AG20443 (cell line): ENCODE measurements at regions not wholly inside any gene's neighbourhood (a gene's known extent, or its start where the extent isn't known, plus 50 kb on each side); places are given as distances from the start of the nearest gene placed in this dataset.
"Not testable (repeated sequence)": the region's sequence is repeated elsewhere in the genome, so short reads cannot be mapped to it uniquely, and the experiment has no call there.

ENCODE experiments used
- DNase-seq: peaks from one replicate; pipeline ENCODE4 v3.0.0; 2012; ENCODE audit warnings: low spot score, mixed read lengths

DNA sequence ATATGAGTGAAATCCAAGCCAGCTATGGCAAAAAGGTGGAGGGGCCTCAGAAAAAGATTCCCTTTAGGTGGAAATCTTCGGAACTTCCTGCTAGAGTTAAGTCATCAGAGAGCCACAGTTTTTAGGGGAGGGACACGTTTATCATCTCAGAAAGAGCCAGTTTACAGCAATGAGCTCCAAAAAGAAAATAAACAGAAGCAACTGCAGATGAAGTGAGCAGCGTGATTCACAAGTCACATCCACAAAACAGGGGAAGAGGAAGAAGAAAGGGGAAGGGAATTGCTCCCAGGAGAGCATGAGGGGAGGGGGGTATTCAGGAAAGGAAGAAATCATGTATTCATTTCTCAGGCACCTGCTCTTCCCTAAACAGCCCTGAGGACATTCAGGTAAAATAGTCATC, 156.2 kb upstream of the FOXK1 start:
- no peak for DNase-seq

DNA sequence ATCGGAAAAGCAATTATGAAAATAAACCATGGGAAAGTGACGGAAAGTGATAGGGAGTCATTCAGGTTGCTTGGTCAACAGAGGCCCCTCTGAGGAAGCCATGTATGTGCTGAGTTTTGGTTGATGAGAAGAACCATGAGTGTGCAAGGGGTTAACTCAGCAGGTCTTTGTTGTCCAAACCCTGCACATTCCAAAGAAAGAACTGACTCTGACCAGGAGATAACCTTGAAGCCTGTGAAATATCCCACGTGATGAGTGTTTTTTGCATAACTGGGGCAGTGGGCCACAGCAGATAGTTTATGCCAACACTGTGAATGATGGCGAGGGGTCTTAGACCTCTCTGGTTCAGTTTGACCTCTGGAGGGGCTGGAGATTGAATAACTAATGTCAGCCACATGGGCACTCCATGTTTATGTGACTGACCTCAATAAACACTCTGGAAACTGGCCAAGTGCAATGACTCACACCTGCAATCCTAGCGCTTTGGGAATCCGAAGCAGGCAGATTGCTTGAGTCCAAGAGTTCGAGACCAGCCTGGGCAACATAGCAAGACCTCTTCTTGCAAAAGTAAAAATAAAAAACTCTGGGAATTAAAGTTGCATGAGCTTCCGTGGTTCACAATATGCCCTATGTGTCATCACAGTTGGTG, 154.0 kb upstream of the FOXK1 start:
- DNase-seq, result no peak

DNA sequence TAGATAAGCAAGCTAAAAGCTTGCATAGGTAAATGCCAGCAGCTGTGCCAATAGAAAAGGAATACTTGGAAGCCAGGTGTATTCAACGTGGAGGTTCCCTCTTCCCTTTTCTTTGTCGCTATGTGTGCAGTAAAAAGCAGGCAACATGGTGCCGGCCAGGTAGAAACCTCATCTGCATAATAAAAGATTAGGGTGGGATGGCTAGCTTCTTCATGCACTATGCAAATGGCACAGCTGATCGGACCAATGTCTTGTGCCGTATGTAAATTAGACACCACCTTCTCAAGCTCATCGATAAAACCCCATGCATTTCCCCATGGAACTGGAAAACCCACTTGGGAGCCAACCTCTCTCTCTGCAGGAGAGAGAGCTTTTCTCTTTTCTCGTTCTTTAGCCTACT, 150.9 kb upstream of the FOXK1 start:
- DNase-seq, result no peak

DNA sequence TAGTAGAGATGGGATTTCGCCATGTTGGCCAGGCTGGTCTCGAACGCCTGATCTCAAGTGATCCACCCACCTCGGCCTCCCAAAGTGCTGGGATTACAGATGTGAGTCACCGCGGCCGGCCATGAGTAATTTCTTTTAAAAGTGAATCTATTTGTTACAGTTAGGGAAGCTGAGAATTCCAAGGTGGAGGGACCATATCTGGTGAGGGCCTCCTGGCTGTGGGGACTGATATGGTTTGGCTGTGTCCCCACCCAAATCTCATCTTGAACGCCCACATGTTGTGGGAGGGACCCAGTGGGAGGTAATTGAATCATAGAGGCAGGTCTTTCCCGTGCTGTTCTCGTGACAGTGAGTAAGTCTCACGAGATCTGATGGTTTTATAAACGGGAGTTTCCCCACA, 148.8 kb upstream of the FOXK1 start:
- not testable (repeated sequence) for DNase-seq

DNA sequence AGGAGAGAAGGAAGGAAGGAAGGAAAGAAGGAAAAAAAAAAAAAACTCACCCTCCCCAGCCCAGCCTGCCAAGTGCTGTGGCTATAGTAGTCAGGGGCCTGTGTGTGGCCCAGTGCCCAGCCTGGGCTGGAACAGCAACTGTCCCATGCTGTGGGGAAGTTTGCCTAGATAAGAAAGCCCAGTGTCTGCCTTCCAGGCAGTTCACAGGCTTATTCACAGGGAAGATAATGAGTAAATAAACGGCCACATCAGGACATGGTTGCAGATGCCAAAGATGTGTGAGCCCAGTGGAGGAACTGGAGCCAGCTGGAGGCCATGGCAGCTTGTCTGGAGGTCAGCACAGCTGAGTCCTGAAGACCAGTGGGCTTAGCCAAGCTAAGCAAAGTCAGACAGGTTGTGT, 132.4 kb upstream of the FOXK1 start:
- no peak for DNase-seq

DNA sequence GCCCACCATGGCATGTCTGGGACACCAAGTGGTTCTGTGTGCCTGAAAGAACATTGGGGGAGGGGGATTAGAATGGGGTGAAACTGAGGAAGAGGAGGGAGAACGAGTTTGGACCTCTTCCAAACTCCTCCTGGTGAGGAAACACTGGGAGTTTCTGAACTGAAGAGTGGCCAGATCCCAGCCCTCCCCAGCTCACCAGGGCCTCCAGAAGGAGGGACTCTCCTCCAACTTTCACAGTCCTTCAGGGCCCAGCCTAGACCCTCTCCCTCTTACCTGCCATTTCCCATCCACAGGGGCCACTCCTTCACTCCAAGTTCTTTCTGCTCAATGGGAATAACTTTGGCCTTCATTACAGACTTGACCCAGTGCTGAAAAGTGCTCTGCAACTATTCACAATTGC, 132.0 kb upstream of the FOXK1 start:
- DNase-seq, result no peak

DNA sequence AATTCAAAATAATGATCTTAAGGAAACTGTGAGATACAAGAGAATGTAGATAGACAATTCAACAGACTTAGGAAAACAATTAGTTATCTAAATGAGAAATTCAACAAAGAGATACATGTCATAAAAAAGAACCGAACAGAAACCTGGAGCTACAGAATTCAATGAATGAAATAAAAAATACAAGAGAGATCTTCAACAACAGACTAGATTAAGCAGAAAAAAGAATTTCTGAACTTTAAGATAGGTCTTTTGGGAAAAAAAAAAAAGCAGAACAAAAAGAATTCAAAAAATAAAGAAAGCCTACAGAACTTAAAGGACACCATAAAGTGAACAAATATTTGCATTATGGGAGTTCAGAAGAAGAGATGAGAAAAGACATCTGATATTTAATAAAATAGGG, 129.1 kb upstream of the FOXK1 start:
- no peak for DNase-seq

DNA sequence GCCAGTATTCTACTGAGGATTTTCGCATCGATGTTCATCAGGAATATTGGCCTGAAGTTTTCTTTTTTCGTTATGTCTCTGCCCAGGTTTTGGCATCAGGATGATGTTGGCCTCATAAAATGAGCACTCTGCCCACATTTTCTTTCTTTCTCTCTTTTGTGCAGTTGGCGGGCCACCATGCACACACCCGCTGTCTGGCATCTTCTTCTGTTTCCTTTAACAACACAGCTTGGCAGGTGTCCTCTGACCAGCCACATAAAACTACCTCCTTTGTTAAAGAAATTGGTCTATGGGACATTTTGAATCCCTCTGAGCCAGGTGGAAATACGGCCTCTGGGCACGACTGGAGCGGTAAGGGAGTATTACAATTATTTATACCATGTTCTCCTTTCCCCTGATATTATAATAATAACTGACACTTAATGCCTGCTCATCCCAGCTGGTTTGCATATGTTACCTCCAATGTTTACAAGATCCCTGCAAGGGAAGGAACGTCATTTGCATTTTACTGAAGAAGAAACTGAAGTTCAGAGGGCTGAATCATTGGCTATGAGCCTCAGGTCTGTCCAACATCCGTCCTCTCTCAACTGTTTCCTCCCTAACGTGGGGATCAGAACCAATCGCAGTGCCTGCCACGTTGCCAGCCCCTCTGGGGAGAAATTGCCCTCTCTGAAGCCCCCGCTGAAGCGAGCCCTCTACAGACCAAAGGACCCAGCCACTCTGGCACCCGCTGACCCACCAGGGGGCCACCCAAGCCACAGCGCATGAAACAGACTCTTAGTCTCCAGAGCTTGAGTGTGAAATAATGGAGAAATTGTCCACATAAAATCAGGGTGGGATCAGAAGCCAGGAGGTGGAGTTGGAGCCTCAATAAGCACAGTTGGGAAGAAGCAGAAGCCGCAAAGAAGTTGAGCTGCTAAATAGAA, 125.0 kb upstream of the FOXK1 start:
- no peak for DNase-seq

DNA sequence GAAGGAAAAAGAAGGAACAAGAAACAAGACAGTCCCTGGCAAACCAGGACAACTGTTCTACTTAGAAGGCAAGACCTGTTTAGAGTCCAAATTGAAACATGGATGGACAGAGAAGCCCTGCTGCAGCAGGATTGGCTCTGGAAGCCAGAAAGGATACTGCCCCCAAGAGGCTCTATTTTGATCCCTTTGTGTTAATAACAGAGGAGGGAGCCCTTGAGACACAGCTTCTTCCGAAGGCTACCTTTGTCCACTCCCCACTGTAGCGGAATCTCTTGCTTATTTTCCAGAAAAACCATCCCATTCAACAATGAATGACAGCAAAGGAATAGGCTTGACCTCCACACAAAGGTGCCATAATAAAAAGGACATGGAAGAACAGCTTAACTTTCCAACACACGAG, 120.3 kb upstream of the FOXK1 start:
- no peak for DNase-seq

DNA sequence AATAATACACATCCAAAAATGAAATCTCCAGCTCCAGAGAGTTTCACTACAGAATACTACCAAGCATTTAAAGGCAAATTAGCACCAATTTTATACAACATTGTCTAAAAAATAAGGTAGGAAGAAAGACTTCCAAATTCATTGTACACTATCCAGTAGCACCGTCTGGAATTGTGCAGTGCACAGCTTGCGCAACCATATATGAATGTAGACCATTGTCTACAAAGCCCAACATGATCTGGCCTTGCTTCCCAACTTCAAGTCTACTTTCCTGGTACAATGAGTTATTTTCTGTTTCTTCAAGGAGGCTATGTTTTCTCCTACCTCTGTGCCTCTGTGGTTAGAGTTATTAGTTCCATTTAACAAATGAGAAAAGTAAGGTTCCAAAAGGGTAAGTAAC, 115.4 kb upstream of the FOXK1 start:
- DNase-seq, result no peak

DNA sequence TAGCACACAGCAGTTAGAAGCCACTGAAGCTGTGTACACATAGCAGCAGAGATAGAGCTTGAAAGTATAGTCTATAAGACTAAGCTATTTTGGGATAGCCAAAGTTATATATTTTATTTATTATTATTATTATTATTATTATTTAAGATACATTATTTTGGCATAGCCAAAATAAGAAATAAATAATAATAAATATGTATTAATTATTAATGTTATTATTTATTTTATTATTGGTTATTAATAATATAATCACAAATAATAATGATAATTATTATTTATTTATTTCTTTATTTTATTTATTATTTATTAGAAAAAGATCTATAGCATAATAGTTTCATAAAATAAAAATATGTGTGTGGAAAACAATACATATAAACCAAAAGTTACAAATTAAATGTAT, 107.2 kb upstream of the FOXK1 start:
- DNase-seq, result no peak

DNA sequence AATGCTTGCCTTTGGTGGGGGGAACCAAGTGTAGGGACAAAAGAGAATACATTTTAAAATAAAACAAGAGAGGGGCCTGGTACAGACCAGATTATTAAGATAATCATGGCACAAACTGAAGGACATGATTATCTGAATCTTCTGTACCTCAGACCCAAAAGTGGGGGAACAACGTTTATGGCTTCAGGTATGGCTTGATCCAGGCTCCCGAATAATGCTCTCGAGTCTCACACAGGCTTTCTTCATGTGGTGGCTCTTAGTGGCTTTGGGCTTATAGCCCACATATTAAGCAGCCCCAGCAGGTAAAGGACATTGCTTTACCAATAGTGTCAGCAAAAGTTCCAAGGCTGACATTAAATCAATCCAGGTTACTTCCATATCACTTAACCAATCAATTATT, 106.8 kb upstream of the FOXK1 start:
- no peak for DNase-seq

DNA sequence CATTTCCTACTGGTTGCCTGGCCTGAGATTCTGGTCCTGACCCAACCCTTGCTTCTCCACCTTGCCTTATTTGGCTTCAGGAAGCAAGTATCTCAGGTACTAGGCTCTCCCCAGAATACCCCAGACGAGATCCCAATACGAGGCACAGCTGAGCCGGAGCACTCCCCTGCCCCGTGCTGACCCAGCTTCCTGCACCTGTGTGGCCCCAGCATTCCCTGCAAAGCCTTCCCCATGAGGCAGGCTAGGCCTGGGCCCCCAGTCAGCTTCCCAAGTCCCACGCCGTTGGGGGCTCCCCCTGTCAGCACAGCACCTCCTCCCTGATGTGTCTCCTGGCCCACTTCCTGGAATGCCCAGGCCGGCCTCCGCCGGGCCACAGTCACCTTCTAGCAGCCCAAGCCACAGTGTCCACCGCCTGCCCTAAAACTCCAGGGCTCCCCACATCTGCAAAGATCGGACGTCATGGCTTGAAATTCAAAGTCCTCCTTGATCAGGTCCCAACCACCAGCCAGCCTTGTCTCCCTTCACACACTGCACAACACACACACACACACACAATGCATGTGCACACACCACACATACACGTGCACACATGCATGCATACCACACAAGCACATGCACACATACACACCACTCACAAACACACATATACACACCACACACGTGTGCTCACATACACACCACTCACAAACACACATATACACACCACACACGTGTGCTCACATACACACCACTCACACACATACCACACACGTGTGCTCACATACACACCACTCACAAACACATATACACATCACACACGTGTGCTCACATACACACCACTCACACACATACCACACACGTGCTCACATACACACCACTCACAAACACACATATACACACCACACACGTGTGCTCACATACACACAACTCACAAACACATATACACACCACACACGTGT, 78.9 kb upstream of the FOXK1 start:
- DNase-seq, result no peak

DNA sequence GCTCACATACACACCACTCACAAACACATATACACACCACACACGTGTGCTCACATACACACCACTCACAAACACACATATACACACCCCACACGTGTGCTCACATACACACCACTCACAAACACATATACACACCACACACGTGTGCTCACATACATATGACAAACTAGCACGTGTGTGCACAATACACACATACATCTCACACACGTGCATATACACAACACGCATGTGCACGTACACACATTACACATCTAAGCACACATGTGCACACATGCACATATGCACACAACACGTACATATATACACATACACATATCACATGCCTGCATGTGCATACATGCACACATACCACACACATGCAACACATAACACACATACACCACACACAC, 78.3 kb upstream of the FOXK1 start:
- DNase-seq, result no peak

DNA sequence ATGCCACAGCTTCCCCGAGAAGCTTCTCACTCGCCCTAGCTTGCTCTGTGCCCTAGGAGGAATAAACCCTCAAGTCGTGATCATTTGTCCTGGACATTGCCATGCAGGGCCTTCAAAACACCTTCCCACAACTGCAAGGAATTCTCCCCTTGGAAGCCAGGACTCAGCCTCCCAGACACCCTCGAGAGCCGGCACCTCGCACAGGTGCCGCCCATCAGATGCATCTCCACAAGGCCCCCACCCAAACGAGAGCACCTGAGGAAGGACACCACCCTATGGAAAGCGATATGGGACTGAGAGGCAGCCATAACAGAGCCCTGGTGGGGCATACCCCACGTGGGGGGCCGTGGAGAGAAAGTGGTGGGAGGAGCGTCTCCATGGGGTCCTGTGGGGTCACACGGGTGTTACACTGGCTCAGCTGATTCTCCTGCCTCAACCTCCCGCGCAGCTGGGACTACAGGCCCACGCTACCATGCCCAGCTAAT, 77.6 kb upstream of the FOXK1 start:
- no peak for DNase-seq

DNA sequence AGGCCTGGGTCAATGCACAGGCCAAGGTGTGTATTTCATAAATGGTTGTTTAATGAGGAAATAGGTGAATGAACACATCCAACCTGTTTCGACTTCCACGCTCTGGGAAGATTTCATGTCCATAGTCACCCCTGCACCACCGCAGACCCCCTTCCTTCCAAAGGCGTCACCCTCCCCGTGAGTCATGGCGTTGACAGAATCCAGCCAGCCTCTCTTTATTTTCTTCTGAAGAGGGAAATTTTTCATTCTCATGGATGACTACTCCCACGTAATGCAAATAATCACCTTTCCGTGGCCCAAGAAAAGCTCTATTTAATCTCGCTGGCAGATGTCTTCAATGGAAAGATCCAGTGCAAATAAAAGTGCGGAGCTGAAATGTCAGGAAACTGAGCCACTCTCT, 75.3 kb upstream of the FOXK1 start:
- DNase-seq, result no peak

DNA sequence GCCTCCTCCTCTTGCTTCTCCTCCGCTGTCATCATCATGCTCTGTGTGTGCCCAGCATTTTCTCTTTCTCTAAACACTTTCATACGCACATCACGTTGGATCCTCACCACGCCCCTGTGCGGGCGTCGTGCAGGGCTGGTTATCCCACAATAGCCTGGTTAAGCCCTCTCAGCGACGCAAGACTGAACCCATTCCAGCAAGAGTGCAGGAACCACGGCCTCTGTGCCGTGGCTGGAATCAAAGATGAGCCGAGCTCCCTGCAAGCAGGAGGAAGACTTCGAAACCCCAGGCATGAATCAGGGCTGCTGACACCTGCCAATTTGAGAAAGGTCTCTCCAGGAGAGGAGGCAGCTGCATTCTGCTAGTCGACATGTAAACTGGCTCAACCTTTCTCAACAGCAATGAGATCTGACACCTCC, 74.8 kb upstream of the FOXK1 start:
- DNase-seq, result no peak

DNA sequence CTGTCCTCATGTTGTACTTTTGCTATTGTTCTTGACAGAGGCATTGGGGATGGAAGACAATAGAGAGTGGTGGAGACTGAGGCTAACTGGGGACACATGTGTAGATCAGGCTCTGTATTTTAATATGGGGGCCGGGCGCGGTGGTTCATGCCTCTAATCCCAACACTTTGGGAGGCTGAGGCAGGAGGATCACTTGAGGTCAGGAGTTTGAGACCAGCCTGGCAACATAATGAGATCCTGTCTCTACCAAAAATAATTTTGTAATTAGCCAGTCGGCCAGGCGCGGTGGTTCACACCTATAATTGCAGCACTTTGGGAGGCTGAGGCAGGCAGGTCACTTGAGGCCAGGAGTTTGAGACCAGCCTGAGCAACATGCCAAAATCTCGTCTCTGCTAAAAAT, 72.5 kb upstream of the FOXK1 start:
- DNase-seq, result not testable (repeated sequence)

DNA sequence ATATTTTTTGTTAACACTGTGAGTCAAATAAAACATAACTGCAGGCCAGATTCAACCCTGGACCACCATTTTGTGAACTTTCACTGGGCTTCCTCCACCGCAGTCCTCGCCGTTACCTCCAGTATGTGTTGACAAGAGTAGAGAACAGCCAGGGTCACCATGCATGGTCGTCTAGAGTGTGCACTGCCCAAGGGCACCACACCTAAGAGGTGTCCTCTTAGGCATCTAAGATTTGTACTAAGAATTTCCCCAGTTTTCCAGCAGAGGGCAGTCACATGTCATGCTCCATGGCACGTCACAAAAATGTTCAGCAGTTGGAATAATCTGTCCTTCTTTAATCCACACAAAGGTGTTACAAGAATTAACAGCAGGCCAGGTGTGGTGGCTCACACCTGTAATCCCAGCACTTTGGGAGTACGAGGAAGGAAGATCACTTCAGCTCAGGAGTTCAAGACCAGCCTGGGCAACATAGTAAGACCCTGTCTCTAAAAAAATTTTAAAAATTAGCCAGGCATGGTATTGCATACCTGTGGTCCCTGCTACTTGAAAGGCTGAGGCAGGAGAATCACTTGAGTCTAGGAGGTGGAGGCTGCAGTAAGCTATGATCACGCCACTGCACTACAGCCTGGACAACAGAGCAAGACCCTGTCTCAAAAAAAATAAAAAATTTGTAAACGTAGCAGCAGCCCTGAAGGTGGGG, 71.2 kb upstream of the FOXK1 start:
- DNase-seq, result peak; percentile 79

DNA sequence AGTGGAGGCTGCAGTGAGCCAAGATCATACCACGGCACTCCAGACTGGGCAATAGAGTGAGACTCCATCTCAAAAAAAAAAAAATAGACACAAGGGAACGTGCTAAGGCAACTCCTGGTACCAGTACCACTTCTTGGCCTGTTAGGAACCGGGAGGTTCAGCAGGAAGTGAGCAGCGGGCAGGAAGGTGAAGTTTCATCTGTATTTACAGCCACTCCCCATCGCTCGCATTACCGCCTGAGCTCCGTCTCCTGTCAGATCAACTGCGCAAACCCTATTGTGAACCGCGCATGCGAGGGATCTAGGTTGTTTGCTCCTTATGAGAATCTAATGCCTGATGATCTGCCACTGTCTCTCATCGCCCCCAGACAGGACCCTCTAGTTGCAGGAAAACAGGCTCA, 69.9 kb upstream of the FOXK1 start:
- no peak for DNase-seq

DNA sequence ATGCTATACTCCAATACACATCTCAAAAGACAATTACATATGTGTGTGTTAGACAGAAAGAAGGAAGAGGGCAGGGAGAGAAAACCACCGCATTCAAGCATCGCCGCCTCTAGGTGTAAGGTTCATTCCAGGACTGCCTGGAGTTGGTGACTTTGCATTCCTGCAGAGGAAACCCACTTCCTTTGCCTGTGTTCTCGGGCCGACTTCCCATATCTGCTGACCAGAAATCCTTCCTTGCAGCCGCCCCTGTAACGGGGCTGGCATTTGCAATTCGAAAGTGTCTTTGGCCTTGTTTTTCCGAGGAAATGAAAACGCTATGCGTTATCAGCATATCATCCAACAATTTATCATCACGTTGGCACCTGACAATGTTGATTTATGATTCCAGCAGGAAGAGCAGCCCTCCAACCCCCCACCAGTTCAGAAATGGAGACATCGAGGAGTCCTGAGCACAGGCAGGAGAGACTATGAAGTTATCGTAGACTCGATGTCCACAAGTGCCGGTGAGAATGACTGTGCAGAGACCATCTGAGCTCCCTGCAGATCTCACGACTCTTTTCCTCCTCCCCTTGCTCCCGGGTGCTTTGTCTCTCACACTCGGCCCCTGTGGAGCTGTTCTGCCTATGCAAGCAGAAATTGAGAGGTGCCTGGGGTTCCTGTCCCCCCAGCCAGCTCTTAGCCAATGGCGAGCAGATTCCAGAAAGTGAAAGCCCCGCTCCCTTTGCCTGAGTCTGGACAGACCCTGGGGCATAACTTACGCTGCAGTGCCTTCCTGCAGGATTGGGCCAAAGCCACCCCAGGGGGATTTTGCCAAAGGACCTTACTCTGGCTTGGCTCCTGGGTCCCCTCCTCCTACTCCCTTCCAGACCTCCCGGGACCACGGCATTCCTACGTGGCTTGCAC, 68.9 kb upstream of the FOXK1 start:
- DNase-seq, result peak; percentile 46
